ENCODE measurements at regions not wholly inside any gene's neighbourhood (a gene's known extent, or its start where the extent isn't known, plus 50 kb on each side); places are given as distances from the start of the nearest gene placed in this dataset.

GRCh38 chr5:143471666-143472464 is 68.4 kb upstream of the NR3C1 start:
- H3K9me3 ChIP-seq = no peaks in the 10 kb centered on the region
- intact Hi-C loops (cut with DNase I) = no loop called here
- DNase-seq (ENCODE audit: extremely low spot score in 2 of 2) = no peak

GRCh38 chr5:143471041-143471509 is 67.6 kb upstream of the NR3C1 start:
- Histone ChIP-seq H3K36me3 (no peaks in the 10 kb centered on the region), H3K27ac (no peak overlapping the region), H3K27me3 (no peaks in the 10 kb centered on the region), H3K4me3 (no peak overlapping the region), H3K4me1 (no peaks in the 10 kb centered on the region), H3K9me3 (no peaks in the 10 kb centered on the region)
- intact Hi-C loops (cut with DNase I) = no loop called here
- no peak for DNase-seq (ENCODE audit: extremely low spot score in 2 of 2)
- no peak for TF ChIP-seq POLR2AphosphoS5 (IDR thresholded peaks at IDR 0.05; ENCODE audit: insufficient read depth in 1 of 2, low read depth in 1 of 2)
- TF ChIP-seq POLR2A (IDR thresholded peaks at IDR 0.05) = no peak
- no peak for TF ChIP-seq CTCF (IDR thresholded peaks at IDR 0.05)

More at GRCh38 chr5:143471666-143472464, 68.4 kb upstream of the NR3C1 start:
- Histone ChIP-seq H3K27ac (no peak overlapping the region), H3K36me3 (no peaks in the 10 kb centered on the region), H3K4me3 (no peak overlapping the region), H3K27me3 (no peaks in the 10 kb centered on the region), H3K4me1 (no peaks in the 10 kb centered on the region)
- no peak for TF ChIP-seq POLR2AphosphoS5 (IDR thresholded peaks at IDR 0.05; ENCODE audit: insufficient read depth in 1 of 2, low read depth in 1 of 2)
- TF ChIP-seq CTCF (IDR thresholded peaks at IDR 0.05) = no peak
- no peak for TF ChIP-seq POLR2A (IDR thresholded peaks at IDR 0.05)

GRCh38 chr5:143470120-143470519 is 66.6 kb upstream of the NR3C1 start:
- no peaks in the 10 kb centered on the region for H3K4me1 ChIP-seq
- no peak overlapping the region for H3K4me3 ChIP-seq
- no peak overlapping the region for H3K27ac ChIP-seq
- no peaks in the 10 kb centered on the region for H3K36me3 ChIP-seq
- no peaks in the 10 kb centered on the region for H3K27me3 ChIP-seq
- DNase-seq (ENCODE audit: extremely low spot score in 2 of 2) = no peak
- no peaks in the 10 kb centered on the region for H3K9me3 ChIP-seq
- intact Hi-C loops (cut with DNase I) = no loop called here
- no peak for TF ChIP-seq POLR2A (IDR thresholded peaks at IDR 0.05)
- TF ChIP-seq CTCF (IDR thresholded peaks at IDR 0.05) = no peak
- no peak for TF ChIP-seq POLR2AphosphoS5 (IDR thresholded peaks at IDR 0.05; ENCODE audit: insufficient read depth in 1 of 2, low read depth in 1 of 2)

- no peak for DNase-seq (ENCODE audit: extremely low spot score in 2 of 2)
- intact Hi-C loops (cut with DNase I) = no loop called here
- TF ChIP-seq POLR2AphosphoS5 (IDR thresholded peaks at IDR 0.05; ENCODE audit: insufficient read depth in 1 of 2, low read depth in 1 of 2) (no peak), POLR2A (IDR thresholded peaks at IDR 0.05) (no peak), CTCF (IDR thresholded peaks at IDR 0.05) (no peak)
- Histone ChIP-seq H3K27ac (no peak overlapping the region), H3K9me3 (no peaks in the 10 kb centered on the region), H3K4me3 (no peak overlapping the region), H3K27me3 (no peaks in the 10 kb centered on the region), H3K4me1 (no peaks in the 10 kb centered on the region), H3K36me3 (no peaks in the 10 kb centered on the region)
Measured at GRCh38 chr5:143469125-143469524, 65.6 kb upstream of the NR3C1 start.

- Histone ChIP-seq H3K36me3 (no peaks in the 10 kb centered on the region), H3K27me3 (no peaks in the 10 kb centered on the region), H3K4me3 (no peak overlapping the region), H3K9me3 (no peaks in the 10 kb centered on the region), H3K27ac (no peak overlapping the region), H3K4me1 (no peaks in the 10 kb centered on the region)
- intact Hi-C loops (cut with DNase I) = no loop called here
- no peak for DNase-seq (ENCODE audit: extremely low spot score in 2 of 2)
- TF ChIP-seq CTCF (IDR thresholded peaks at IDR 0.05) (no peak), POLR2AphosphoS5 (IDR thresholded peaks at IDR 0.05; ENCODE audit: insufficient read depth in 1 of 2, low read depth in 1 of 2) (no peak), POLR2A (IDR thresholded peaks at IDR 0.05) (no peak)
Measured at GRCh38 chr5:143466632-143467031, 63.1 kb upstream of the NR3C1 start.
